HEK293 (cell line): ENCODE measurements at regions not wholly inside any gene's neighbourhood (a gene's known extent, or its start where the extent isn't known, plus 50 kb on each side); places are given as distances from the start of the nearest gene placed in this dataset.

Experiments used
- CTCF ChIA-PET: fragments of 350-600 bp; formaldehyde crosslinking; extraction: SDS; loops from one replicate; lab custom pipeline; 2021; ENCODE audit warnings: antibody characterized with exemption; lab: Yijun Ruan, JAX
- POLR2A ChIA-PET: fragments of 300-600 bp; formaldehyde crosslinking; extraction: SDS; loops from one replicate; lab custom pipeline; 2020; ENCODE audit warnings: antibody characterized with exemption, inconsistent platforms; lab: Yijun Ruan, JAX
- H3K27ac ChIP-seq: fragments of 200-500 bp; sonication (Bioruptor generic); 2 replicates; pipeline ENCODE4 v1.5.1; 2014; ENCODE audit warnings: low read depth, low read length, control low read depth, inconsistent platforms; ENCODE audit errors: extremely low read depth
- H3K36me3 ChIP-seq, 2 experiments: fragments of 200-500 bp in 1 of 2; sonication (Bioruptor generic) in 1 of 2; 1 replicate in 1 of 2; 2 replicates in 1 of 2; pipeline ENCODE4 v1.5.1; 2014 to 2017; ENCODE audit warnings: inconsistent platforms in 2 of 2, low read length in 2 of 2; ENCODE audit not compliant: control insufficient read depth in 2 of 2, insufficient read depth in 1 of 2
- H3K4me1 ChIP-seq: fragments of 200-500 bp; sonication (Bioruptor generic); 2 replicates; pipeline ENCODE4 v1.5.1; 2014; ENCODE audit warnings: mild to moderate bottlenecking, low read length, inconsistent platforms; ENCODE audit not compliant: control insufficient read depth, insufficient read depth
- H3K4me3 ChIP-seq: 2 replicates; pipeline ENCODE4 v1.5.1; 2011; ENCODE audit warnings: low read depth, mild to moderate bottlenecking, control low read depth, low read length, moderate library complexity
- H3K9me3 ChIP-seq: fragments of 200-500 bp; sonication (Bioruptor generic); 2 replicates; pipeline ENCODE4 v1.5.1; 2014; ENCODE audit warnings: low read depth, low read length, inconsistent platforms; ENCODE audit not compliant: control insufficient read depth, insufficient read depth
- REPIN1 ChIP-seq: fragments of 450-650 bp; formaldehyde crosslinking; IDR thresholded peaks from 2 replicates; pipeline ENCODE4 v1.5.1; 2017; ENCODE audit warnings: missing biosample characterization, missing genetic modification characterization, low read depth
- TRIM28 ChIP-seq: IDR thresholded peaks from 2 replicates; pipeline ENCODE4 v1.6.1; 2011; ENCODE audit warnings: low read length, control low read depth, borderline replicate concordance
- ZBTB20 ChIP-seq: fragments of 450-650 bp; formaldehyde crosslinking; IDR thresholded peaks from 2 replicates; pipeline ENCODE4 v1.5.1; 2016; ENCODE audit warnings: missing biosample characterization, missing genetic modification characterization
- ZNF121 ChIP-seq: fragments of 450-650 bp; formaldehyde crosslinking; IDR thresholded peaks from 2 replicates; pipeline ENCODE4 v1.5.1; 2016; ENCODE audit warnings: missing biosample characterization, missing genetic modification characterization
- ZNF19 ChIP-seq: fragments of 450-650 bp; formaldehyde crosslinking; IDR thresholded peaks from 2 replicates; pipeline ENCODE4; 2016; ENCODE audit warnings: missing biosample characterization, missing genetic modification characterization, low read depth
- ZNF529 ChIP-seq: fragments of 450-650 bp; formaldehyde crosslinking; IDR thresholded peaks from 2 replicates; pipeline ENCODE4 v1.5.1; 2017; ENCODE audit warnings: missing genetic modification characterization, missing biosample characterization; ENCODE audit not compliant: insufficient replicate concordance
- ZNF768 ChIP-seq: fragments of 450-650 bp; formaldehyde crosslinking; IDR thresholded peaks from 2 replicates; pipeline ENCODE4 v1.5.1; 2018; ENCODE audit warnings: missing biosample characterization, mild to moderate bottlenecking, missing genetic modification characterization
- TF ChIP-seq, protein P1 (sequence below): fragments of 450-650 bp; formaldehyde crosslinking; IDR thresholded peaks from 2 replicates; pipeline ENCODE4 v1.5.1; 2016; ENCODE audit warnings: missing biosample characterization, missing genetic modification characterization, low read depth
- TF ChIP-seq, protein P2 (sequence below): fragments of 450-650 bp; formaldehyde crosslinking; IDR thresholded peaks from 2 replicates; pipeline ENCODE4 v1.5.1; 2016; ENCODE audit warnings: missing biosample characterization, missing genetic modification characterization
- TF ChIP-seq, protein P3 (sequence below): fragments of 450-650 bp; formaldehyde crosslinking; IDR thresholded peaks from 2 replicates; pipeline ENCODE4 v1.5.1; 2017; ENCODE audit warnings: missing biosample characterization, missing genetic modification characterization

DNA sequence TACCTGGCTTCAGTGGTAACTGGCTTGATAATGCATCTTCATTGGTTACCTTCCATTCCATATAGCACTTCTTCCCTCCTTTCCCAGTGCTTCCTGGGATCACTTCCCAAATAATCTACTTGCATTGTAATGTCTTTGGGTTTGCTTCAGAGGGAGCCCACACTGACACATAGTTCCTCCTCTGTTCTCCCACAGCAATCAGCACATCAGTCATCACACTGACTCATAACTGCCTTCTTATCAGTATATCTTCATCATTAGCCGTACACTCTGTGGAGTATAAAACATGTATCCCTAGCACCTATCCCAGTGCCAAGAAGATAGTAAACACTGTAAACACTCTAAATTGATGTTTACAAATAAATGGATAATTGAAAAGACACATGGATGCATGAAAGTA lies 91.4 kb upstream of the SCN10A start (continued):
- TF ChIP-seq, protein P1, sequence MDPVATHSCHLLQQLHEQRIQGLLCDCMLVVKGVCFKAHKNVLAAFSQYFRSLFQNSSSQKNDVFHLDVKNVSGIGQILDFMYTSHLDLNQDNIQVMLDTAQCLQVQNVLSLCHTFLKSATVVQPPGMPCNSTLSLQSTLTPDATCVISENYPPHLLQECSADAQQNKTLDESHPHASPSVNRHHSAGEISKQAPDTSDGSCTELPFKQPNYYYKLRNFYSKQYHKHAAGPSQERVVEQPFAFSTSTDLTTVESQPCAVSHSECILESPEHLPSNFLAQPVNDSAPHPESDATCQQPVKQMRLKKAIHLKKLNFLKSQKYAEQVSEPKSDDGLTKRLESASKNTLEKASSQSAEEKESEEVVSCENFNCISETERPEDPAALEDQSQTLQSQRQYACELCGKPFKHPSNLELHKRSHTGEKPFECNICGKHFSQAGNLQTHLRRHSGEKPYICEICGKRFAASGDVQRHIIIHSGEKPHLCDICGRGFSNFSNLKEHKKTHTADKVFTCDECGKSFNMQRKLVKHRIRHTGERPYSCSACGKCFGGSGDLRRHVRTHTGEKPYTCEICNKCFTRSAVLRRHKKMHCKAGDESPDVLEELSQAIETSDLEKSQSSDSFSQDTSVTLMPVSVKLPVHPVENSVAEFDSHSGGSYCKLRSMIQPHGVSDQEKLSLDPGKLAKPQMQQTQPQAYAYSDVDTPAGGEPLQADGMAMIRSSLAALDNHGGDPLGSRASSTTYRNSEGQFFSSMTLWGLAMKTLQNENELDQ (tag by site-specific recombination): no peak

DNA sequence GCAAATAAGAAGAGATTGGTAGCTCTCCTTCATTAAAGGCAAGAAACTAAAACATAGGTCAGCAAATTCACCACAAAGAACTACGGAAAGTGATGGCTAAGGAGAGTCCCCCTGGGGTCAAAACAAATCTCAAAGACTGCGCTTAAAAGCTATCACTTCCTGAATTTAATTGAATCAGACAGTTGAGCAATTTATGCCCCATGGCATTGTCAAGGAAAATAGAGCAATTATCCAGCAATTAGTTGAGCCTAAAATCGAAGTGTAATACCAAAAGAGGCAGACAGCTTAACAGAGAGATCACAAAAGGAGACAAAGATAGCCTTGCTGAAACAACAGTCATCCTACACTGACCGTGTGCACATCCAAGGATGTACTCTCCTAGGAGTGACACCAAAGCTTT lies 74.4 kb upstream of the SCN10A start:
- no peaks in the 10 kb centered on the region for H3K36me3 ChIP-seq
- H3K9me3 ChIP-seq: no peaks in the 10 kb centered on the region
- POLR2A ChIA-PET: no interaction called here
- TF ChIP-seq REPIN1 (tag by site-specific recombination) (no peak), TRIM28 (no peak), ZBTB20 (tag by site-specific recombination) (no peak), ZNF121 (tag by site-specific recombination) (no peak)
- TF ChIP-seq, protein P2, sequence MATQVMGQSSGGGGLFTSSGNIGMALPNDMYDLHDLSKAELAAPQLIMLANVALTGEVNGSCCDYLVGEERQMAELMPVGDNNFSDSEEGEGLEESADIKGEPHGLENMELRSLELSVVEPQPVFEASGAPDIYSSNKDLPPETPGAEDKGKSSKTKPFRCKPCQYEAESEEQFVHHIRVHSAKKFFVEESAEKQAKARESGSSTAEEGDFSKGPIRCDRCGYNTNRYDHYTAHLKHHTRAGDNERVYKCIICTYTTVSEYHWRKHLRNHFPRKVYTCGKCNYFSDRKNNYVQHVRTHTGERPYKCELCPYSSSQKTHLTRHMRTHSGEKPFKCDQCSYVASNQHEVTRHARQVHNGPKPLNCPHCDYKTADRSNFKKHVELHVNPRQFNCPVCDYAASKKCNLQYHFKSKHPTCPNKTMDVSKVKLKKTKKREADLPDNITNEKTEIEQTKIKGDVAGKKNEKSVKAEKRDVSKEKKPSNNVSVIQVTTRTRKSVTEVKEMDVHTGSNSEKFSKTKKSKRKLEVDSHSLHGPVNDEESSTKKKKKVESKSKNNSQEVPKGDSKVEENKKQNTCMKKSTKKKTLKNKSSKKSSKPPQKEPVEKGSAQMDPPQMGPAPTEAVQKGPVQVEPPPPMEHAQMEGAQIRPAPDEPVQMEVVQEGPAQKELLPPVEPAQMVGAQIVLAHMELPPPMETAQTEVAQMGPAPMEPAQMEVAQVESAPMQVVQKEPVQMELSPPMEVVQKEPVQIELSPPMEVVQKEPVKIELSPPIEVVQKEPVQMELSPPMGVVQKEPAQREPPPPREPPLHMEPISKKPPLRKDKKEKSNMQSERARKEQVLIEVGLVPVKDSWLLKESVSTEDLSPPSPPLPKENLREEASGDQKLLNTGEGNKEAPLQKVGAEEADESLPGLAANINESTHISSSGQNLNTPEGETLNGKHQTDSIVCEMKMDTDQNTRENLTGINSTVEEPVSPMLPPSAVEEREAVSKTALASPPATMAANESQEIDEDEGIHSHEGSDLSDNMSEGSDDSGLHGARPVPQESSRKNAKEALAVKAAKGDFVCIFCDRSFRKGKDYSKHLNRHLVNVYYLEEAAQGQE (tag by site-specific recombination): no peak
- TF ChIP-seq, protein P3, sequence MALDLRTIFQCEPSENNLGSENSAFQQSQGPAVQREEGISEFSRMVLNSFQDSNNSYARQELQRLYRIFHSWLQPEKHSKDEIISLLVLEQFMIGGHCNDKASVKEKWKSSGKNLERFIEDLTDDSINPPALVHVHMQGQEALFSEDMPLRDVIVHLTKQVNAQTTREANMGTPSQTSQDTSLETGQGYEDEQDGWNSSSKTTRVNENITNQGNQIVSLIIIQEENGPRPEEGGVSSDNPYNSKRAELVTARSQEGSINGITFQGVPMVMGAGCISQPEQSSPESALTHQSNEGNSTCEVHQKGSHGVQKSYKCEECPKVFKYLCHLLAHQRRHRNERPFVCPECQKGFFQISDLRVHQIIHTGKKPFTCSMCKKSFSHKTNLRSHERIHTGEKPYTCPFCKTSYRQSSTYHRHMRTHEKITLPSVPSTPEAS (tag by site-specific recombination): no peak
- H3K4me3 ChIP-seq: no peak overlapping the region
- H3K4me1 ChIP-seq: no peaks in the 10 kb centered on the region
- CTCF ChIA-PET: interaction anchor here (0.5 to 0.7 kb wide), 2 partner anchors 44 to 70 kb away, joined by 3 to 4 read pairs; no protein-coding TSS in a partner anchor
- no peak overlapping the region for H3K27ac ChIP-seq

- TF ChIP-seq ZNF768 (no peak), ZNF529 (tag by site-specific recombination) (no peak), ZNF19 (tag by site-specific recombination) (no peak)
- TF ChIP-seq, all 188 proteins: peak for 0
- Histone ChIP-seq H3K36me3 (no peaks in the 10 kb centered on the region), H3K9me3 (no peaks in the 10 kb centered on the region), H3K4me1 (no peaks in the 10 kb centered on the region), H3K27ac (no peak overlapping the region), H3K4me3 (no peak overlapping the region)
- POLR2A ChIA-PET: no interaction called here
- CTCF ChIA-PET: interaction anchor here (0.7 to 1.2 kb wide), 2 partner anchors 37 to 142 kb away, joined by 3 read pairs; no protein-coding TSS in a partner anchor
These were observed 62.6 kb upstream of the SCN10A start for GRCh38 chr3:38878646-38879045.
